MM.1S (cell line): ENCODE measurements at regions not wholly inside any gene's neighbourhood (a gene's known extent, or its start where the extent isn't known, plus 50 kb on each side); places are given as distances from the start of the nearest gene placed in this dataset.

Experiments used
- DNase-seq: peaks from one replicate; pipeline ENCODE4 v3.0.0-alpha.2; 2015
- H2AFZ ChIP-seq: fragments of 300-600 bp; sonication (generic); 2 replicates; pipeline ENCODE4 v1.6.0; 2016; ENCODE audit warnings: antibody characterized with exemption, low read length
- H3F3A ChIP-seq: fragments of 300-600 bp; sonication (generic); 2 replicates; pipeline ENCODE4 v1.6.1; 2016; ENCODE audit warnings: mild to moderate bottlenecking, antibody characterized with exemption, low read length, moderate library complexity, mixed read lengths; ENCODE audit not compliant: insufficient read depth
- H3K27ac ChIP-seq: fragments of 300-600 bp; sonication (generic); 2 replicates; pipeline ENCODE4 v1.5.1; 2016; ENCODE audit warnings: mild to moderate bottlenecking, low read length
- H3K27me3 ChIP-seq: fragments of 300-600 bp; sonication (generic); replicated peaks from 2 replicates; pipeline ENCODE4 v1.6.0; 2016; ENCODE audit warnings: low read length; ENCODE audit not compliant: insufficient read depth
- H3K36me3 ChIP-seq: fragments of 300-600 bp; sonication (generic); replicated peaks from 2 replicates; pipeline ENCODE4 v1.6.1; 2016; ENCODE audit warnings: mild to moderate bottlenecking, low read length, mixed read lengths; ENCODE audit not compliant: insufficient read depth
- H3K4me1 ChIP-seq: fragments of 300-600 bp; sonication (generic); 2 replicates; pipeline ENCODE4 v1.6.1; 2016; ENCODE audit warnings: low read length, mixed read lengths
- H3K4me2 ChIP-seq: fragments of 300-600 bp; sonication (generic); 2 replicates; pipeline ENCODE4 v1.6.0; 2016; ENCODE audit warnings: low read depth, low read length
- H3K4me3 ChIP-seq: fragments of 300-600 bp; sonication (generic); 2 replicates; pipeline ENCODE4 v1.5.1; 2016; ENCODE audit warnings: low read length, mixed read lengths
- H3K79me2 ChIP-seq: fragments of 300-600 bp; sonication (generic); 2 replicates; pipeline ENCODE4 v1.6.1; 2016; ENCODE audit warnings: mixed run types, low read length, mixed read lengths
- H3K9ac ChIP-seq: fragments of 300-600 bp; sonication (generic); 2 replicates; pipeline ENCODE4 v1.6.1; 2016; ENCODE audit warnings: low read length, mixed read lengths
- H3K9me2 ChIP-seq: fragments of 300-600 bp; sonication (generic); replicated peaks from 2 replicates; pipeline ENCODE4 v1.6.1; 2016; ENCODE audit warnings: mild to moderate bottlenecking, low read length, mixed read lengths; ENCODE audit not compliant: insufficient read depth
- H3K9me3 ChIP-seq: fragments of 300-600 bp; sonication (generic); replicated peaks from 2 replicates; pipeline ENCODE4 v1.6.1; 2016; ENCODE audit warnings: mild to moderate bottlenecking, low read length, mixed read lengths; ENCODE audit not compliant: insufficient read depth
- H4K20me1 ChIP-seq: fragments of 300-600 bp; sonication (generic); 2 replicates; pipeline ENCODE4 v1.6.1; 2016; ENCODE audit warnings: mild to moderate bottlenecking, low read length, moderate library complexity, mixed read lengths; ENCODE audit not compliant: insufficient read depth
- EZH2 ChIP-seq: fragments of 300-600 bp; sonication (generic); optimal IDR thresholded peaks from 2 replicates; pipeline ENCODE3; 2017; ENCODE audit warnings: low read depth, mild to moderate bottlenecking, antibody characterized with exemption, low read length, mixed read lengths
- EZH2phosphoT487 ChIP-seq: fragments of 300-600 bp; sonication (generic); IDR thresholded peaks from 2 replicates; pipeline ENCODE4 v1.6.1; 2018; ENCODE audit warnings: antibody characterized with exemption, low read length
- TF ChIP-seq, protein P1 (sequence below): fragments of 300-600 bp; sonication (generic); IDR thresholded peaks from 2 replicates; pipeline ENCODE4 v1.5.1; 2016; ENCODE audit warnings: antibody characterized with exemption, low read length, mixed read lengths

DNA sequence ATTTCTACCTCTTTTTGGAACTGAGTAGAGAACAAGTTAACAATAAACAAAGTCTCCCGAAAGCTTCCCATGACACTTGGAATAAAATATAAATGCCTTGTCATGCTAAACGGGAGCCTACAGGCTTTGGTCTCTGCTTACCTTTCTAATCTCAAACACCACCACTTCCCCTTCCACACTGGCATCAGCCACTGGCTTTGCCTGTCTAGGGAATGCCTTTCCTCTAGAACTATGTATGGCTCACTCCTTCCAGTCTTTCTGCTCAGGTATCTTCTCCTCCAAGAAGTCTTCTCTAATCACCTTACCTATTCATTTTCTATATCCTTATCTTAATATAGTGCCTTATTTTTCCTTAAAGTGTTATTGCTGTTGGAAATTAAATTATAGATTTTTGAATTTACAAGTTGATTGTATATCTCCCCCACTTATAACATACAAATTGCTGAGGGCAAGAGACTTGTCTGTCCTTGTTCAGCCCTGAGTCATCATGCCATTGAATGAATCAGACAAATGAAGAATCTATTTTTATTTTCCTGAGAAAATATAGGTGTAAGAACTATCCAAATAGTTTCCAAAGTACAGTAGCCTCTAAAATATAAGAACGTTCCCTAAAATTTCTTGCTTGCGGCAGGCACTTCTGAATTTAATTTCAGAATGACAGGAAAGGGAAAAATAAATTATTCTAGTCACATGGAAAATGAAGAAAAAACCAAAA, 119.2 kb downstream of the TM2D1 start:
- H2AFZ ChIP-seq = no peak overlapping the region
- no peak overlapping the region for H3K4me2 ChIP-seq
- no peak overlapping the region for H3K9ac ChIP-seq
- no peaks in the 10 kb centered on the region for H3K79me2 ChIP-seq
- H3K4me1 ChIP-seq = no peaks in the 10 kb centered on the region
- TF ChIP-seq EZH2phosphoT487 = no peak
- TF ChIP-seq, protein P1, sequence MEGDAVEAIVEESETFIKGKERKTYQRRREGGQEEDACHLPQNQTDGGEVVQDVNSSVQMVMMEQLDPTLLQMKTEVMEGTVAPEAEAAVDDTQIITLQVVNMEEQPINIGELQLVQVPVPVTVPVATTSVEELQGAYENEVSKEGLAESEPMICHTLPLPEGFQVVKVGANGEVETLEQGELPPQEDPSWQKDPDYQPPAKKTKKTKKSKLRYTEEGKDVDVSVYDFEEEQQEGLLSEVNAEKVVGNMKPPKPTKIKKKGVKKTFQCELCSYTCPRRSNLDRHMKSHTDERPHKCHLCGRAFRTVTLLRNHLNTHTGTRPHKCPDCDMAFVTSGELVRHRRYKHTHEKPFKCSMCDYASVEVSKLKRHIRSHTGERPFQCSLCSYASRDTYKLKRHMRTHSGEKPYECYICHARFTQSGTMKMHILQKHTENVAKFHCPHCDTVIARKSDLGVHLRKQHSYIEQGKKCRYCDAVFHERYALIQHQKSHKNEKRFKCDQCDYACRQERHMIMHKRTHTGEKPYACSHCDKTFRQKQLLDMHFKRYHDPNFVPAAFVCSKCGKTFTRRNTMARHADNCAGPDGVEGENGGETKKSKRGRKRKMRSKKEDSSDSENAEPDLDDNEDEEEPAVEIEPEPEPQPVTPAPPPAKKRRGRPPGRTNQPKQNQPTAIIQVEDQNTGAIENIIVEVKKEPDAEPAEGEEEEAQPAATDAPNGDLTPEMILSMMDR = no peak
- no peak for TF ChIP-seq EZH2
- H3K27ac ChIP-seq = no peak overlapping the region
- DNase-seq = no peak
- H3K9me2 ChIP-seq = no peaks in the 10 kb centered on the region
- H3K36me3 ChIP-seq = no peaks in the 10 kb centered on the region
- H3K4me3 ChIP-seq = no peak overlapping the region
- H3F3A ChIP-seq = no peaks in the 10 kb centered on the region
- H4K20me1 ChIP-seq = no peaks in the 10 kb centered on the region
- H3K9me3 ChIP-seq = no peaks in the 10 kb centered on the region
- no peaks in the 10 kb centered on the region for H3K27me3 ChIP-seq

DNA sequence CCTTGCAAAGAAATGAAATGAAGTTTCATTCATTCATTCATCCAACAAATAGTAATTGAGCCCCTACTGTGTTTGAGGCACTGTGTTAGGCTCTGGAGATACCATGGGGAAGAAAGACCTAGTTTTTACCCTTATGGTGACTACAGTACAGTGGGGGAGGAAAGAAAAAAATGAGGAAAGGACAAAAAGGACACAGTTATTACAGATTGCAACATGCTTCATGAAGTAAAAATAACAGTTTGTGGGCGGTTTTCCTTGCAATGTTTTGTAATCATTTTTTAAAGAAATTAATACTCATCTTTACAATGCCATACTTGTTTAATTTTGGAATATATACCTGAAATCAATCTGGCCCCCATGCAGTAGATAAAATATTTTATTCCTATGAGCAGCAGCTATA, 120.3 kb downstream of the TM2D1 start:
- no peak for DNase-seq
- Histone ChIP-seq H3K9ac (no peak overlapping the region), H4K20me1 (no peaks in the 10 kb centered on the region), H3F3A (no peaks in the 10 kb centered on the region), H3K79me2 (no peaks in the 10 kb centered on the region), H2AFZ (no peak overlapping the region), H3K4me2 (no peak overlapping the region), H3K27me3 (no peaks in the 10 kb centered on the region), H3K36me3 (no peaks in the 10 kb centered on the region), H3K27ac (no peak overlapping the region), H3K9me2 (no peaks in the 10 kb centered on the region), H3K4me1 (no peaks in the 10 kb centered on the region), H3K9me3 (no peaks in the 10 kb centered on the region), H3K4me3 (no peak overlapping the region)
- TF ChIP-seq, protein P1 = no peak
- no peak for TF ChIP-seq EZH2
- TF ChIP-seq EZH2phosphoT487 = no peak

DNA sequence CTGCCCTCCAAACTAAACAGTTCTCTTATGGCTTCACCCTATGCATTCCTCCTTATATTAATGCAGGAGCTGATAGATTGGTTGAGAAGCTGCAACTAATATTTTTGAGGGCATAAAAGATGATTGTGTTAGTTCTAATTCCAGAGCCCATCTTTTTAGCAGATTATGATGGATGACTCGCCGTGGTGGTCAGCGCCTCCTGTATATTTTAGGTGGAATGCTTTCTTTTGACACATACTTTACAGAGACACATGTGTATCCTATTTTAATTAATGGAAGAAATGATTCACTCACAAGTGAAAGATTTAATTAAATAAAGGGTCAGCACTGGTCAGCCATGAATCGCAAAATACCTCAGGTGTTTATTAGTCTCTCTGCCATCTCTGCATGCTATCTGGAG, 120.7 kb downstream of the TM2D1 start:
- TF ChIP-seq EZH2 = no peak
- no peak for TF ChIP-seq EZH2phosphoT487
- TF ChIP-seq, protein P1 = no peak
- H3K36me3 ChIP-seq = no peaks in the 10 kb centered on the region
- no peak overlapping the region for H2AFZ ChIP-seq
- no peaks in the 10 kb centered on the region for H3K9me2 ChIP-seq
- no peaks in the 10 kb centered on the region for H4K20me1 ChIP-seq
- H3K4me3 ChIP-seq = no peak overlapping the region
- H3K4me1 ChIP-seq = no peaks in the 10 kb centered on the region
- no peaks in the 10 kb centered on the region for H3F3A ChIP-seq
- no peaks in the 10 kb centered on the region for H3K27me3 ChIP-seq
- no peaks in the 10 kb centered on the region for H3K79me2 ChIP-seq
- no peak for DNase-seq
- no peak overlapping the region for H3K9ac ChIP-seq
- no peak overlapping the region for H3K4me2 ChIP-seq
- H3K9me3 ChIP-seq = no peaks in the 10 kb centered on the region
- H3K27ac ChIP-seq = no peak overlapping the region
